B cell (primary cell): ENCODE measurements at regions not wholly inside any gene's neighbourhood (a gene's known extent, or its start where the extent isn't known, plus 50 kb on each side); places are given as distances from the start of the nearest gene placed in this dataset.

Experiments used
- EZH2 ChIP-seq: IDR thresholded peaks from 2 replicates; pipeline ENCODE4 v1.6.1; 2012; ENCODE audit warnings: borderline replicate concordance, low read depth, mild to moderate bottlenecking, moderate library complexity, low read length; ENCODE audit not compliant: insufficient read depth, poor library complexity, severe bottlenecking
- TF ChIP-seq, protein P1 (sequence below): fragments of 200-600 bp; IDR thresholded peaks from one replicate; pipeline ENCODE4 v1.8.0; 2022; ENCODE audit warnings: antibody characterized with exemption, mild to moderate bottlenecking

DNA sequence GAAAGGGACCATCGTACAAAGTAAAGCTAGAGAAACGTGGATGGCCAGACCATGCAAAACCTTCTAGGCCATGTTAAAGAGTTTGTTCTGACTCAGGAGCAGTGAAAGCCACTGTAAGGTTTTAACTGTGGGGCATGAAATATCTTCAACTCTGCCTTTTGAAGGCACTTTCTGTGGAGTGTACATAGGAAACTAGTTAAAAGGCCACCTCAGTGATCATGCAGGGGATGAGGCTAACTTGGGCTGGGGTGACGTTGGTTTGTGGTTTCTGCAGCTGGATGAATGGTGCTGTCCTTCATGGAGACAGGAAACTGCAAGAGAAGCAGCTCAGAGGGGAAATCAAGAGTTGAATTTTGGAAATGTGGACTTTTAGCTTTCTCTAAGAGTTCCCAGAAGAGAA is 190.7 kb downstream of the CDCA7 start:
- TF ChIP-seq, protein P1, sequence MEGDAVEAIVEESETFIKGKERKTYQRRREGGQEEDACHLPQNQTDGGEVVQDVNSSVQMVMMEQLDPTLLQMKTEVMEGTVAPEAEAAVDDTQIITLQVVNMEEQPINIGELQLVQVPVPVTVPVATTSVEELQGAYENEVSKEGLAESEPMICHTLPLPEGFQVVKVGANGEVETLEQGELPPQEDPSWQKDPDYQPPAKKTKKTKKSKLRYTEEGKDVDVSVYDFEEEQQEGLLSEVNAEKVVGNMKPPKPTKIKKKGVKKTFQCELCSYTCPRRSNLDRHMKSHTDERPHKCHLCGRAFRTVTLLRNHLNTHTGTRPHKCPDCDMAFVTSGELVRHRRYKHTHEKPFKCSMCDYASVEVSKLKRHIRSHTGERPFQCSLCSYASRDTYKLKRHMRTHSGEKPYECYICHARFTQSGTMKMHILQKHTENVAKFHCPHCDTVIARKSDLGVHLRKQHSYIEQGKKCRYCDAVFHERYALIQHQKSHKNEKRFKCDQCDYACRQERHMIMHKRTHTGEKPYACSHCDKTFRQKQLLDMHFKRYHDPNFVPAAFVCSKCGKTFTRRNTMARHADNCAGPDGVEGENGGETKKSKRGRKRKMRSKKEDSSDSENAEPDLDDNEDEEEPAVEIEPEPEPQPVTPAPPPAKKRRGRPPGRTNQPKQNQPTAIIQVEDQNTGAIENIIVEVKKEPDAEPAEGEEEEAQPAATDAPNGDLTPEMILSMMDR = no peak
- TF ChIP-seq EZH2 = no peak
